GM19438 (cell line): ENCODE measurements at regions not wholly inside any gene's neighbourhood (a gene's known extent, or its start where the extent isn't known, plus 50 kb on each side); places are given as distances from the start of the nearest gene placed in this dataset.
"Not testable (repeated sequence)": the region's sequence is repeated elsewhere in the genome, so short reads cannot be mapped to it uniquely, and the experiment has no call there.

Experiments used
- ATAC-seq: cut with Tn5 transposase; IDR thresholded peaks from one replicate; pipeline ENCODE4 v1.9.1; 2021; ENCODE audit warnings: low read depth; ENCODE audit not compliant: unreplicated experiment

GRCh38 chr1:189609167-189609566, 868.5 kb downstream of the BRINP3 start:
- ATAC-seq = no peak

- no peak for ATAC-seq
Observed at GRCh38 chr1:189616893-189617292, 860.8 kb downstream of the BRINP3 start.

- ATAC-seq = no peak
Observed at GRCh38 chr1:189619682-189620332, 857.9 kb downstream of the BRINP3 start.

GRCh38 chr1:189620471-189620870, 857.2 kb downstream of the BRINP3 start:
- ATAC-seq = no peak

- no peak for ATAC-seq
Observed at GRCh38 chr1:189623336-189623735, 854.3 kb downstream of the BRINP3 start.

- no peak for ATAC-seq
Observed at GRCh38 chr1:189627427-189627826, 850.2 kb downstream of the BRINP3 start.

- no peak for ATAC-seq
Observed at GRCh38 chr1:189628857-189629256, 848.8 kb downstream of the BRINP3 start.

- no peak for ATAC-seq
Observed at GRCh38 chr1:189633658-189634057, 844.0 kb downstream of the BRINP3 start.

GRCh38 chr1:189637041-189637440, 840.6 kb downstream of the BRINP3 start:
- ATAC-seq = no peak

- not testable (repeated sequence) for ATAC-seq
Observed at GRCh38 chr1:189644156-189644555, 833.5 kb downstream of the BRINP3 start.

- ATAC-seq = no peak
Observed at GRCh38 chr1:189644970-189645369, 832.7 kb downstream of the BRINP3 start.

GRCh38 chr1:189646066-189646465, 831.6 kb downstream of the BRINP3 start:
- ATAC-seq = no peak

- no peak for ATAC-seq
Observed at GRCh38 chr1:189654906-189655305, 822.8 kb downstream of the BRINP3 start.

- no peak for ATAC-seq
Observed at GRCh38 chr1:189656628-189657530, 820.8 kb downstream of the BRINP3 start.

GRCh38 chr1:189657715-189658114, 819.9 kb downstream of the BRINP3 start:
- ATAC-seq = no peak

GRCh38 chr1:189658381-189658780, 819.3 kb downstream of the BRINP3 start:
- no peak for ATAC-seq

- ATAC-seq = no peak
Observed at GRCh38 chr1:189659731-189660130, 817.9 kb downstream of the BRINP3 start.

- no peak for ATAC-seq
Observed at GRCh38 chr1:189662190-189662589, 815.5 kb downstream of the BRINP3 start.

- no peak for ATAC-seq
Observed at GRCh38 chr1:189669846-189670245, 807.8 kb downstream of the BRINP3 start.

- no peak for ATAC-seq
Observed at GRCh38 chr1:189673217-189673616, 804.4 kb downstream of the BRINP3 start.

- no peak for ATAC-seq
Observed at GRCh38 chr1:189675712-189676244, 801.9 kb downstream of the BRINP3 start.

GRCh38 chr1:189678779-189679178, 798.9 kb downstream of the BRINP3 start:
- ATAC-seq = no peak
